GM12891 (cell line): ENCODE measurements at regions not wholly inside any gene's neighbourhood (a gene's known extent, or its start where the extent isn't known, plus 50 kb on each side); places are given as distances from the start of the nearest gene placed in this dataset.

Source experiments
- DNase-seq: peaks from one replicate; pipeline ENCODE4 v3.0.0; 2011; ENCODE audit warnings: low spot score; ENCODE audit not compliant: insufficient read length
- FAIRE-seq: peaks from 2 replicates; lab custom pipeline; 2011; peaks lifted over from hg19 to GRCh38; lab: Jason Lieb, UNC
- PAX5 ChIP-seq: IDR thresholded peaks from 2 replicates; pipeline ENCODE4 v1.6.1; 2011; ENCODE audit warnings: low read length, moderate library complexity, mild to moderate bottlenecking; ENCODE audit not compliant: insufficient read depth, severe bottlenecking
- POLR2A ChIP-seq: IDR thresholded peaks from 2 replicates; pipeline ENCODE4 v1.6.1; 2011; ENCODE audit warnings: low read depth, low read length, control low read depth
- POLR2AphosphoS5 ChIP-seq: IDR thresholded peaks from 2 replicates; pipeline ENCODE4 v1.6.1; 2011; ENCODE audit warnings: low read depth, low read length, control low read depth
- POU2F2 ChIP-seq: IDR thresholded peaks from 2 replicates; pipeline ENCODE4 v1.6.1; 2011; ENCODE audit warnings: low read depth, mild to moderate bottlenecking, control low read depth, low read length, moderate library complexity
- SPI1 ChIP-seq: IDR thresholded peaks from 2 replicates; pipeline ENCODE4 v1.6.1; 2011; ENCODE audit warnings: low read depth, low read length, control low read depth
- TAF1 ChIP-seq: IDR thresholded peaks from 2 replicates; pipeline ENCODE4 v1.6.1; 2011; ENCODE audit warnings: low read depth, low read length, control low read depth

- DNase-seq (no peak), FAIRE-seq (peak; percentile 28)
- TF ChIP-seq POU2F2: no peak
- TF ChIP-seq POLR2AphosphoS5: no peak
- TF ChIP-seq PAX5: no peak
- TF ChIP-seq TAF1: no peak
- no peak for TF ChIP-seq SPI1
- TF ChIP-seq POLR2A: no peak
Measured at GRCh38 chr4:104938624-104939023, 208.1 kb upstream of the TET2 start.

- DNase-seq (no peak), FAIRE-seq (no peak)
- no peak for TF ChIP-seq PAX5
- no peak for TF ChIP-seq POLR2A
- TF ChIP-seq POU2F2: no peak
- TF ChIP-seq SPI1: no peak
- no peak for TF ChIP-seq POLR2AphosphoS5
- TF ChIP-seq TAF1: no peak
Measured at GRCh38 chr4:104940927-104941326, 205.7 kb upstream of the TET2 start.

- TF ChIP-seq PAX5 (no peak), POLR2A (no peak), SPI1 (no peak), POLR2AphosphoS5 (no peak), TAF1 (no peak), POU2F2 (no peak)
- no peak for DNase-seq
- FAIRE-seq: no peak
Measured at GRCh38 chr4:104941661-104942062, 205.0 kb upstream of the TET2 start.

GRCh38 chr4:104942990-104943743 lies 203.5 kb upstream of the TET2 start:
- TF ChIP-seq SPI1: no peak
- DNase-seq (no peak), FAIRE-seq (no peak)

GRCh38 chr4:104944596-104944995 lies 202.1 kb upstream of the TET2 start:
- DNase-seq: no peak

GRCh38 chr4:104964410-104965175 lies 182.1 kb upstream of the TET2 start:
- TF ChIP-seq POLR2AphosphoS5 (no peak), TAF1 (no peak), PAX5 (no peak), SPI1 (no peak), POU2F2 (no peak), POLR2A (no peak)
- FAIRE-seq (no peak), DNase-seq (no peak)

More at GRCh38 chr4:104944596-104944995, 202.1 kb upstream of the TET2 start:
- TF ChIP-seq POLR2A (no peak), POU2F2 (no peak), PAX5 (no peak), POLR2AphosphoS5 (no peak), TAF1 (no peak), SPI1 (no peak)
- no peak for FAIRE-seq

- peak; percentile 25 for DNase-seq
- FAIRE-seq: peak; percentile 92
Measured at GRCh38 chr4:104966349-104967033, 180.2 kb upstream of the TET2 start.

GRCh38 chr4:104967034-104967401 lies 179.7 kb upstream of the TET2 start:
- FAIRE-seq: no peak

More at GRCh38 chr4:104966349-104967033, 180.2 kb upstream of the TET2 start:
- TF ChIP-seq PAX5: no peak
- TF ChIP-seq SPI1: no peak
- TF ChIP-seq TAF1: no peak
- 0 out of 2 replicates have a peak, but pooled peaks have one; percentile 21 for TF ChIP-seq POLR2A
- no peak for TF ChIP-seq POLR2AphosphoS5
- TF ChIP-seq POU2F2: 0 out of 2 replicates have a peak, but pooled peaks have one; percentile 44

More at GRCh38 chr4:104967034-104967401, 179.7 kb upstream of the TET2 start:
- TF ChIP-seq PAX5: no peak
- 0 out of 2 replicates have a peak, but pooled peaks have one; percentile 1 for TF ChIP-seq POLR2A
- no peak for TF ChIP-seq TAF1
- no peak for TF ChIP-seq POU2F2
- no peak for TF ChIP-seq SPI1
- no peak for DNase-seq
